Endothelial cell of umbilical vein (primary cell): ENCODE measurements at regions not wholly inside any gene's neighbourhood (a gene's known extent, or its start where the extent isn't known, plus 50 kb on each side); places are given as distances from the start of the nearest gene placed in this dataset.

Source experiments
- BruUV-seq: library from RNA; stranded (reverse); fragments of 400-500 nt; replicated peaks from 2 replicates; lab custom pipeline; 2021; lab: Mats Ljungman, UMichigan
- CTCF ChIA-PET: fragments of 300-600, 350-600 bp; sonication (Branson Sonifier 250); formaldehyde crosslinking; loops from one replicate; lab custom pipeline; 2021; ENCODE audit warnings: antibody characterized with exemption, inconsistent platforms; lab: Charles Lee
- POLR2A ChIA-PET: fragments of 300-600, 350-600 bp; sonication (Branson Sonifier 250); formaldehyde crosslinking; loops from one replicate; lab custom pipeline; 2021; ENCODE audit warnings: antibody characterized with exemption, inconsistent platforms; lab: Charles Lee
- DNase-seq: peaks from one replicate; pipeline ENCODE4 v3.0.0-alpha.2; 2011; ENCODE audit warnings: low read depth, low spot score
- FAIRE-seq: peaks from 2 replicates; lab custom pipeline; 2011; peaks lifted over from hg19 to GRCh38; lab: Jason Lieb, UNC
- H2AFZ ChIP-seq: 2 replicates; pipeline ENCODE4 v1.6.0; 2012; ENCODE audit warnings: low read depth, low read length, control low read depth, inconsistent platforms
- H3K27ac ChIP-seq: 2 replicates; pipeline ENCODE4 v1.5.1; 2011; ENCODE audit warnings: low read depth, mild to moderate bottlenecking, control low read depth, low read length, moderate library complexity; ENCODE audit not compliant: insufficient read depth
- H3K27me3 ChIP-seq, 2 experiments: 2 replicates each; pipeline versions ENCODE4 v1.6.0 to v1.6.1; 2011; ENCODE audit warnings: low read length in 2 of 2, mixed read lengths in 1 of 2; ENCODE audit not compliant: control insufficient read depth in 2 of 2, insufficient read depth in 2 of 2
- H3K36me3 ChIP-seq, 2 experiments: 2 replicates in 1 of 2; 3 replicates in 1 of 2; pipeline ENCODE4 v1.5.1; 2011; ENCODE audit warnings: low read length in 2 of 2, mild to moderate bottlenecking in 1 of 2, moderate library complexity in 1 of 2; ENCODE audit not compliant: control insufficient read depth in 2 of 2, insufficient read depth in 2 of 2; ENCODE audit errors: extremely low read depth in 1 of 2
- H3K4me1 ChIP-seq: 3 replicates; pipeline ENCODE4 v1.5.1; 2011; ENCODE audit warnings: mild to moderate bottlenecking, low read length; ENCODE audit not compliant: control insufficient read depth, insufficient read depth; ENCODE audit errors: extremely low read depth
- H3K4me2 ChIP-seq: 2 replicates; pipeline ENCODE4 v1.6.1; 2011; ENCODE audit warnings: low read length, control low read depth, mixed read lengths; ENCODE audit not compliant: insufficient read depth
- H3K4me3 ChIP-seq, 3 experiments: fragments of 200-600 bp in 1 of 3; sonication (generic), shearing (Covaris generic) in 1 of 3; replicated peaks in 1 of 3; 2 replicates each; pipeline ENCODE4 v1.5.1; 2011 to 2016; ENCODE audit warnings: control low read depth in 3 of 3, low read length in 3 of 3, mild to moderate bottlenecking in 2 of 3, inconsistent platforms in 1 of 3, low read depth in 1 of 3, moderate library complexity in 1 of 3; ENCODE audit not compliant: insufficient read depth in 1 of 3
- H3K79me2 ChIP-seq: 2 replicates; pipeline ENCODE4 v1.6.0; 2012; ENCODE audit warnings: low read length, inconsistent platforms; ENCODE audit not compliant: control insufficient read depth, insufficient read depth
- H3K9ac ChIP-seq: replicated peaks from 2 replicates; pipeline ENCODE3; 2011; ENCODE audit warnings: low read length, control low read depth; ENCODE audit not compliant: insufficient read depth; ENCODE audit errors: extremely low read depth
- H3K9me1 ChIP-seq: replicated peaks from 3 replicates; pipeline ENCODE4 v1.6.0; 2011; ENCODE audit warnings: mild to moderate bottlenecking, low read length; ENCODE audit not compliant: control insufficient read depth, insufficient read depth; ENCODE audit errors: extremely low read depth
- H3K9me3 ChIP-seq: replicated peaks from 2 replicates; pipeline ENCODE4 v1.5.1; 2012; ENCODE audit warnings: low read length, inconsistent platforms; ENCODE audit not compliant: control insufficient read depth, insufficient read depth
- H4K20me1 ChIP-seq: replicated peaks from 2 replicates; pipeline ENCODE3; 2011; ENCODE audit warnings: mild to moderate bottlenecking, low read length; ENCODE audit not compliant: control insufficient read depth, insufficient read depth; ENCODE audit errors: extremely low read depth
- EZH2 ChIP-seq: IDR thresholded peaks from 2 replicates; pipeline ENCODE4 v1.6.1; 2012; ENCODE audit warnings: borderline replicate concordance, low read depth, mild to moderate bottlenecking, moderate library complexity, low read length, inconsistent platforms; ENCODE audit not compliant: severe bottlenecking
- GATA2 ChIP-seq: IDR thresholded peaks from 2 replicates; pipeline ENCODE4 v1.7.0; 2011; ENCODE audit warnings: low read depth, mild to moderate bottlenecking, moderate library complexity, mixed read lengths, low read length; ENCODE audit not compliant: insufficient read length, insufficient read depth
- JUN ChIP-seq: IDR thresholded peaks from 2 replicates; pipeline ENCODE4 v1.6.1; 2011; ENCODE audit warnings: borderline replicate concordance, low read depth; ENCODE audit not compliant: insufficient read length, insufficient read depth
- MYC ChIP-seq: IDR thresholded peaks from one replicate; pipeline ENCODE4 v1.6.1; 2011; ENCODE audit warnings: mild to moderate bottlenecking, low read depth, low read length
- POLR2A ChIP-seq: IDR thresholded peaks from 2 replicates; pipeline ENCODE4 v1.6.1; 2012; ENCODE audit warnings: low read depth, mild to moderate bottlenecking, control low read depth, low read length
- POLR2AphosphoS5 ChIP-seq: IDR thresholded peaks from 2 replicates; pipeline ENCODE4 v1.6.1; 2012; ENCODE audit warnings: low read depth, mild to moderate bottlenecking, control low read depth, low read length, moderate library complexity; ENCODE audit not compliant: insufficient read depth
- dilution Hi-C: fragments of 300-500 bp; cut with MboI; formaldehyde crosslinking; loops from one replicate; pipeline ENCODE4 v1.15.0; 2019; ENCODE audit warnings: low sequenced_read_pairs; ENCODE audit not compliant: extremely low pct_ligation_motif_present
- intact Hi-C: fragments of 100-400 bp; cut with micrococcal nuclease; formaldehyde crosslinking; loops from one replicate; pipeline ENCODE4 v1.10.0; 2022
- TF ChIP-seq, protein P1 (sequence below): IDR thresholded peaks from 2 replicates; pipeline ENCODE4 v1.6.1; 2011; ENCODE audit not compliant: insufficient read depth, insufficient read length
- TF ChIP-seq, protein P2 (sequence below), 2 donors: IDR thresholded peaks; 1 replicate in 1 of 2; 2 replicates in 1 of 2; pipeline ENCODE4 v1.5.1; 2011; ENCODE audit warnings: low read length in 2 of 2, mild to moderate bottlenecking in 2 of 2, moderate library complexity in 2 of 2, control low read depth in 1 of 2, inconsistent platforms in 1 of 2, low read depth in 1 of 2; ENCODE audit not compliant: insufficient read depth in 1 of 2; ENCODE audit errors: extremely low read depth in 1 of 2

DNA sequence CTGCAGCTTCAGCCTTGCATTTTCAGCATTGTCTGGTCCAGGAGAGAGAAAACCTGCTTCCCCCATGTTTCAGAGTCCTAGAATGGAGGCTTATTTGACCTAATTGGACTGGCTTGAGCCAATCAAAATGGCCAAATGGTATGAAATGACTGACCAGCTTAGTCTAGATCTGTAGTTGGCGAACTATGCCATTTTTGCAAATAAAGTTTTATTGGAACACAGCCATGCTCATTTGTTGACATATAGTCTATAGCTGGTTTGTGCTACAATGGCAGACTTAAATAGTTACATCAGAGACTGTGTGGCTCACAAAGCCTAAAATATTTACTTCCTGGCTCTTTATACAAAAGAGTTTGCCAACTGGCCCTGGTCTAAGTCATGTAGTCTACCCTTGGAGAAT, 180.8 kb downstream of the HS3ST3B1 start:
- DNase-seq (no peak), FAIRE-seq (no peak)
- Histone ChIP-seq H3K4me3 (no peak overlapping the region), H3K9ac (no peak overlapping the region), H3K9me3 (peaks cover 7% of the 10 kb centered on the region), H3K27me3 (no peaks in the 10 kb centered on the region), H3K9me1 (no peaks in the 10 kb centered on the region), H3K79me2 (no peaks in the 10 kb centered on the region), H2AFZ (no peak overlapping the region), H3K4me1 (no peaks in the 10 kb centered on the region), H3K36me3 (no peaks in the 10 kb centered on the region), H3K4me2 (no peak overlapping the region), H3K27ac (no peak overlapping the region), H4K20me1 (no peaks in the 10 kb centered on the region)
- dilution Hi-C loops: no loop called here
- intact Hi-C loops: no loop called here
- no peak for TF ChIP-seq MYC
- ChIA-PET CTCF (no interaction called here), POLR2A (no interaction called here)
- BruUV-seq: no TSS peak

DNA sequence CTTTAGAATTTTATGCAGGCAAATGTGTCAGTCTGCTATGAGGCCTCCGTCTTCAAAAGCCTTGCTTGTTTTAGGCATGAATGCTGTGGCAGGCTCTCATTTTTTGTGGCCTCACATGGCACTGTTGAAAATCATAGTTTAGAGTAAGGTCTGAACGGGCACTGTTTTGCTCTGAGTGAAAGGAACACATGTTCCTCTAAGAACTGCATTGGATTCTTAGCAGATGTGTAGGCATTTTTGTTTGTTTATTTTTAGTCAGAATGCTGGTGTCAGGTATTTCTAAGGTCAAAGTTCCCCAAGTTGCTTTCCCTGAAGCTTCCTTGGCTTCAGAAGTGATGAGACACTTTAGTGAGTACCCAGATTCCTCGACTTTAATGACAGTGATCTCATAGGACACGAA, 173.7 kb downstream of the HS3ST3B1 start:
- CTCF ChIA-PET: no interaction called here
- TF ChIP-seq, protein P1, sequence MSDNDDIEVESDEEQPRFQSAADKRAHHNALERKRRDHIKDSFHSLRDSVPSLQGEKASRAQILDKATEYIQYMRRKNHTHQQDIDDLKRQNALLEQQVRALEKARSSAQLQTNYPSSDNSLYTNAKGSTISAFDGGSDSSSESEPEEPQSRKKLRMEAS: no peak
- TF ChIP-seq, protein P2, sequence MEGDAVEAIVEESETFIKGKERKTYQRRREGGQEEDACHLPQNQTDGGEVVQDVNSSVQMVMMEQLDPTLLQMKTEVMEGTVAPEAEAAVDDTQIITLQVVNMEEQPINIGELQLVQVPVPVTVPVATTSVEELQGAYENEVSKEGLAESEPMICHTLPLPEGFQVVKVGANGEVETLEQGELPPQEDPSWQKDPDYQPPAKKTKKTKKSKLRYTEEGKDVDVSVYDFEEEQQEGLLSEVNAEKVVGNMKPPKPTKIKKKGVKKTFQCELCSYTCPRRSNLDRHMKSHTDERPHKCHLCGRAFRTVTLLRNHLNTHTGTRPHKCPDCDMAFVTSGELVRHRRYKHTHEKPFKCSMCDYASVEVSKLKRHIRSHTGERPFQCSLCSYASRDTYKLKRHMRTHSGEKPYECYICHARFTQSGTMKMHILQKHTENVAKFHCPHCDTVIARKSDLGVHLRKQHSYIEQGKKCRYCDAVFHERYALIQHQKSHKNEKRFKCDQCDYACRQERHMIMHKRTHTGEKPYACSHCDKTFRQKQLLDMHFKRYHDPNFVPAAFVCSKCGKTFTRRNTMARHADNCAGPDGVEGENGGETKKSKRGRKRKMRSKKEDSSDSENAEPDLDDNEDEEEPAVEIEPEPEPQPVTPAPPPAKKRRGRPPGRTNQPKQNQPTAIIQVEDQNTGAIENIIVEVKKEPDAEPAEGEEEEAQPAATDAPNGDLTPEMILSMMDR (IDR thresholded peaks at IDR 0.05; ENCODE audit: extremely low read depth in 1 of 2, insufficient read depth in 1 of 2, low read depth in 1 of 2, low read length in 2 of 2): no peak
- no peak for TF ChIP-seq GATA2
- no peak for TF ChIP-seq POLR2A
- no peak for TF ChIP-seq JUN
- no peak for TF ChIP-seq POLR2AphosphoS5
- no peak for TF ChIP-seq MYC
- TF ChIP-seq EZH2: no peak
- no peaks in the 10 kb centered on the region for H3K9me1 ChIP-seq
- no peak overlapping the region for H3K4me2 ChIP-seq
- no peak overlapping the region for H3K27ac ChIP-seq
- no peak overlapping the region for H3K9ac ChIP-seq
- no peaks in the 10 kb centered on the region for H3K4me1 ChIP-seq
- H3K27me3 ChIP-seq: no peaks in the 10 kb centered on the region
- H4K20me1 ChIP-seq: no peaks in the 10 kb centered on the region
- POLR2A ChIA-PET: no interaction called here
- DNase-seq: no peak
- dilution Hi-C loops (no loop called here), intact Hi-C loops (no loop called here)
- no peaks in the 10 kb centered on the region for H3K79me2 ChIP-seq
- BruUV-seq: no TSS peak
- no peak overlapping the region for H2AFZ ChIP-seq
- peaks cover 3% of the 10 kb centered on the region for H3K9me3 ChIP-seq
- no peaks in the 10 kb centered on the region for H3K36me3 ChIP-seq
- no peak overlapping the region for H3K4me3 ChIP-seq
- no peak for FAIRE-seq
